ENCODE measurements at regions not wholly inside any gene's neighbourhood (a gene's known extent, or its start where the extent isn't known, plus 50 kb on each side); places are given as distances from the start of the nearest gene placed in this dataset.
A peak's percentile ranks its signal among the peaks of the same experiment; 100 is the strongest.

- no peak overlapping the region for H4K8ac ChIP-seq (ENCODE audit: low read depth in 2 of 2, low read length in 2 of 2)
- no peak overlapping the region for H2BK20ac ChIP-seq (ENCODE audit: low read depth, low read length)
- H2AFZ ChIP-seq (replicated peaks; ENCODE audit: low read length, poor library complexity) = peak overlapping the region; percentile 21
- no peak overlapping the region for H2AK9ac ChIP-seq (replicated peaks; ENCODE audit: low read depth, low read length, poor library complexity)
- no peak overlapping the region for H3K23ac ChIP-seq (ENCODE audit: low read depth, low read length)
- no peaks in the 10 kb centered on the region for H3K36me3 ChIP-seq (ENCODE audit: control insufficient read depth, insufficient read depth, low read length)
- H3K27me3 ChIP-seq (ENCODE audit: control insufficient read depth, insufficient read depth, low read length) = no peaks in the 10 kb centered on the region
- ChIA-PET CTCF (no interaction called here), POLR2A (ENCODE audit: unreplicated experiment) (no interaction called here)
- H3K9ac ChIP-seq (ENCODE audit: low read depth, low read length) = no peak overlapping the region
- no peak overlapping the region for H2BK15ac ChIP-seq (ENCODE audit: low read depth, low read length)
- no peak overlapping the region for H3K18ac ChIP-seq (ENCODE audit: low read depth, low read length)
- H3K79me1 ChIP-seq (ENCODE audit: low read depth in 1 of 2, low read length in 2 of 2) = no peaks in the 10 kb centered on the region
- no peak for ATAC-seq (ENCODE audit: low read depth)
- no peak overlapping the region for H3K4ac ChIP-seq (ENCODE audit: low read depth, low read length)
- no peak overlapping the region for H3K27ac ChIP-seq (ENCODE audit: insufficient read depth, low read length)
- WGBS, 2 experiments (ENCODE audit: extremely low coverage in 2 of 2, insufficient read length in 1 of 2) = 92% methylated on average over 2 of the region's 12 CpGs; no CpG with 5 or more reads in 1 of the 2 experiments
- in situ Hi-C loops (cut with MboI; ENCODE audit: low sequenced_read_pairs) = no loop called here
- no peaks in the 10 kb centered on the region for H4K20me1 ChIP-seq (ENCODE audit: insufficient read depth, low read length)
- H4K5ac ChIP-seq (ENCODE audit: low read depth, low read length) = no peak overlapping the region
- intact Hi-C loops (cut with micrococcal nuclease) = no loop called here
- DNase-seq = no peak
- no peaks in the 10 kb centered on the region for H3K4me1 ChIP-seq (ENCODE audit: control insufficient read depth, insufficient read depth, low read length)
- no TSS peak for BruUV-seq (replicated peaks)
- H2BK5ac ChIP-seq (ENCODE audit: low read depth, low read length, poor library complexity, severe bottlenecking) = no peak overlapping the region
- H4K91ac ChIP-seq (ENCODE audit: insufficient read depth, low read depth, low read length) = no peak overlapping the region
- H2AK5ac ChIP-seq (ENCODE audit: low read depth, low read length) = no peak overlapping the region
- H3K56ac ChIP-seq (ENCODE audit: extremely low read depth, insufficient read depth, low read length) = no peak overlapping the region
- H3K9me1 ChIP-seq (ENCODE audit: insufficient read depth, low read length) = no peaks in the 10 kb centered on the region
- dilution Hi-C loops (cut with HindIII; ENCODE audit: low sequenced_read_pairs, unreplicated experiment) = no loop called here
- no peak overlapping the region for H3K4me2 ChIP-seq (ENCODE audit: low read depth, low read length)
- no peak overlapping the region for H3K4me3 ChIP-seq (ENCODE audit: insufficient read depth, low read depth, low read length)
- no peak overlapping the region for H3K14ac ChIP-seq (replicated peaks; ENCODE audit: low read depth, low read length)
- no peak overlapping the region for H2BK120ac ChIP-seq (ENCODE audit: low read depth, low read length)
- TF ChIP-seq RCOR1 (IDR thresholded peaks at IDR 0.05; ENCODE audit: insufficient replicate concordance, low read length) (no peak), BHLHE40 (IDR thresholded peaks at IDR 0.05; ENCODE audit: low read depth, low read length) (no peak), MAFK (IDR thresholded peaks at IDR 0.05; ENCODE audit: low read depth, low read length) (no peak), FOS (IDR thresholded peaks at IDR 0.05; ENCODE audit: low read depth, low read length) (no peak), NFE2L2 (IDR thresholded peaks at IDR 0.05; ENCODE audit: low read depth, low read length) (no peak), CHD1 (IDR thresholded peaks at IDR 0.05; ENCODE audit: low read depth, low read length) (no peak), SMC3 (IDR thresholded peaks at IDR 0.05; ENCODE audit: low read depth, low read length) (no peak), CTCF (conservative IDR thresholded peaks at IDR 0.05; ENCODE audit: low read depth, low read length) (no peak), CEBPB (IDR thresholded peaks at IDR 0.05; ENCODE audit: low read depth, low read length) (no peak)
- TF ChIP-seq, protein P1, sequence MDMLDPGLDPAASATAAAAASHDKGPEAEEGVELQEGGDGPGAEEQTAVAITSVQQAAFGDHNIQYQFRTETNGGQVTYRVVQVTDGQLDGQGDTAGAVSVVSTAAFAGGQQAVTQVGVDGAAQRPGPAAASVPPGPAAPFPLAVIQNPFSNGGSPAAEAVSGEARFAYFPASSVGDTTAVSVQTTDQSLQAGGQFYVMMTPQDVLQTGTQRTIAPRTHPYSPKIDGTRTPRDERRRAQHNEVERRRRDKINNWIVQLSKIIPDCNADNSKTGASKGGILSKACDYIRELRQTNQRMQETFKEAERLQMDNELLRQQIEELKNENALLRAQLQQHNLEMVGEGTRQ (IDR thresholded peaks at IDR 0.05; ENCODE audit: low read depth, low read length) = no peak
- peaks cover 35% of the 10 kb centered on the region for H3K9me3 ChIP-seq (ENCODE audit: control insufficient read depth, insufficient read depth, low read length)
These were observed 343.9 kb upstream of the SHH start for GRCh38 chr7:156155988-156156733.
